Astrocyte of the spinal cord (primary cell): ENCODE measurements at regions not wholly inside any gene's neighbourhood (a gene's known extent, or its start where the extent isn't known, plus 50 kb on each side); places are given as distances from the start of the nearest gene placed in this dataset.
"Not testable (repeated sequence)": the region's sequence is repeated elsewhere in the genome, so short reads cannot be mapped to it uniquely, and the experiment has no call there.

Experiments used
- DNase-seq: peaks from one replicate; pipeline ENCODE4 v3.0.0; 2011; ENCODE audit warnings: low read depth, low spot score
- H3K4me3 ChIP-seq: 2 replicates; pipeline ENCODE4 v1.5.1; 2011; ENCODE audit warnings: low read depth, mild to moderate bottlenecking, low read length, moderate library complexity
- CTCF ChIP-seq: IDR thresholded peaks from 2 replicates; pipeline ENCODE4 v1.5.1; 2012; ENCODE audit warnings: low read depth, mild to moderate bottlenecking, low read length, inconsistent platforms
- in situ Hi-C: cut with HindIII; loops from 2 replicates; pipeline ENCODE4 v1.10.0; 2017; ENCODE audit warnings: low sequenced_read_pairs

GRCh38 chr1:242824435-242824834, 299.9 kb upstream of the PLD5 start:
- no peak for TF ChIP-seq CTCF
- no peak overlapping the region for H3K4me3 ChIP-seq
- in situ Hi-C loops, result no loop called here
- DNase-seq, result peak; percentile 42

DNA sequence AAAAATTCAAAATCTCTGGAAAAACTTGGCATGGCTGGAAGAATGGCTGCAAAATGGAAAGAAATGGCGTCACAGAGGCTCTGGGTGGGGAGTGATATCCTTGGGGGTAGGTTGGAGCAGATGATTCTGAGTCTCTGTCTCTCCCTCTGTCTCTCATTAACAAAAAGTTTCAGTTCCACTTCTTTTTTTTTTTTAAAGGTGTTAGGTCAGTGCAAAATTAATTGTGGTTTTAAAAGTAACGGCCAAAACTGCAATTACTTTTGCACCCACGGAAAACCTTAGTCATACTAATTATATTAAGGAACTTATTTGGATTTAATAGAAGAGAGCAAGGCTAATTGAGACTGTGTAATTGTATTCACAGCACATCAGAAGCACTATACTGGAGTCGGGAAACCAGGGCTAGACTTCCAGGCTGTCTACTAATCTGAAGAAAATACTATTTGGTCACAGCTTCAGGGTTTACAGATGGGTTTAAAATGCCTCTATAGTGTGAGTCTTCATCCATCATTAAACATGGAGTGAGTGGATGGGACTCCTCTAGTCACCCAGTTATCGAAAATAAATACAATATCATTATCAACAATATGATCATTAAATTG, 289.1 kb upstream of the PLD5 start:
- TF ChIP-seq CTCF, result no peak
- in situ Hi-C loops, result no loop called here
- DNase-seq, result no peak
- H3K4me3 ChIP-seq, result no peak overlapping the region

DNA sequence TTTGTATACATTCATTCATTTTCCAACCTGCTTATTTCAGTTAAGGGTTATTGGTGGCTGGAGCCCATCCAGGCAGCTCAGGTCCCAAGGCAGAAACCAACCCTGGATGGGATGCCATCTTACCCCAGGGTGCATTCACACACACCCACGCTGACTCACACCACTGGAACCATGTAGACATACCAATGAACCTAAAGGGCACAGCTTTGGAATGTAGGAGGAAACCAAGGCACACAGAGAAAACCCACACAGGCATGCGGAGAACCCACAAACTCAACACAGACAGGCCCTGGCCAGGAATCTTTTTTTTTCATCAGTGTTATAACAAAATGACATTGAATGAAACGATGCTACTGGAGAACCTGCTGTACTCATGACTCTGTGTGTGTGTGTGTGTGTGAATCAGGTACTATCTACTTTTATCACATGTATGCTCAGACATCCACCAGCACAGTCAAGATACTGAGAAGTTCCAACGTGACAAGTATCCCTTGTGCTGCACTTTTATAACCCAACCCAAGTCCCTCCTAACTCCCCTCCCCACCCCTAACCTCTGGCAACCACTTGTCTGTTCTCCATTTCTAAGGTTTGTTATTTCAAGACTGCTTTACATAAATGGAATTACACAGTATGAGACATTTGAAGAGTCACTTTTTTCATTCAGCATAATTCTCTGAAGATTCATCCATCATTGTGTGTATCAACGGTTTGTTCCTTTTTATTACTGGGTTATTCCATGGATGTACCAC, 286.8 kb upstream of the PLD5 start:
- TF ChIP-seq CTCF, result no peak
- peak; percentile 25 for DNase-seq
- in situ Hi-C loops, result no loop called here
- no peak overlapping the region for H3K4me3 ChIP-seq

- in situ Hi-C loops, result no loop called here
- H3K4me3 ChIP-seq, result no peak overlapping the region
- no peak for DNase-seq
- no peak for TF ChIP-seq CTCF
Measured at GRCh38 chr1:242806324-242806723, 281.8 kb upstream of the PLD5 start.

GRCh38 chr1:242805360-242805759, 280.9 kb upstream of the PLD5 start:
- in situ Hi-C loops, H3K4me3 ChIP-seq, DNase-seq: not testable (repeated sequence)

DNA sequence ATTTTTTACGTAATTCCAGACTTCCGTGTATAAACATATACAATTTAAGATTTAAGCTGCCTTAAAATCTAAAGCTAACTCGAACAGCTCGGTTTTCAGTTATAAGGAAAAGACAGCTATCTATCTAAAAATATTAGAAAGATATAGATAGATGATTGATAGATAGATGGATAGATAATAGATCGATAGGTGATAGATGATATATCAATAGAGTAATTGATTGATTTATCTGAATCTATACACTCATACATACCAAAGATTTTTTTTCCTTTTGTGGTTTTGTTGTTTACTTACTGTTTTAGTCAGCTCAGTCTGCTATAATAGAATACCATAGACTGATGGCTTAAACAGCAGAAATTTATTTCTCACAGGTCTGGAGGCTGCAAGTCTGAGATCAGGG, 278.5 kb upstream of the PLD5 start:
- DNase-seq, result no peak
- in situ Hi-C loops, result no loop called here
- TF ChIP-seq CTCF, result no peak
- no peak overlapping the region for H3K4me3 ChIP-seq

DNA sequence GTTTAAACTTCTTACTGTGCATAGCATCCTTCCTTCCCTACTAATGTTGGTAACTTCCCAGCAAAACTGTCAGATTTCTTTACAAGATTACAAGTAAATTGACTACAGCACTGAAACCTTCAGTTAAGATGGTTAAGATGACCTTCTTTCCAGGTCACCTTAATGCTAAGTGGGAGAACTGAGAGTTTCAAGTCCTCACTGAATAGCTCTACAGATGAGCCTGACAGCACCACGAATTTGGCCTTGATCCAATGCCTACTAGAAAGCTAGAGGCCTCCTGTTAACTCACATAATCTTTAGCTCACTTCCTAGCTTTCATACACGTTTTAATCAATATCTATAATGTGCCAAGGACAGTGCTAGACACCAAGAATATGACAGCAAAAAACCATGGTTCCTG, 276.0 kb upstream of the PLD5 start:
- H3K4me3 ChIP-seq, result no peak overlapping the region
- DNase-seq, result no peak
- no peak for TF ChIP-seq CTCF
- in situ Hi-C loops, result no loop called here
